ENCODE measurements at regions not wholly inside any gene's neighbourhood (a gene's known extent, or its start where the extent isn't known, plus 50 kb on each side); places are given as distances from the start of the nearest gene placed in this dataset.

GRCh38 chr13:87058786-87059329 is 612.3 kb upstream of the SLITRK5 start:
- H3K4me1 ChIP-seq, result no peaks in the 10 kb centered on the region
- no peak overlapping the region for H3K27ac ChIP-seq
- H3K79me2 ChIP-seq (ENCODE audit: low read depth), result no peaks in the 10 kb centered on the region
- H4K20me1 ChIP-seq (ENCODE audit: low read depth), result no peaks in the 10 kb centered on the region
- Mint-ChIP-seq H3K4me1 (no peaks in the 10 kb centered on the region), H3K4me3 (no peak overlapping the region), H3K9me3 (peaks cover 3% of the 10 kb centered on the region), H3K27me3 (ENCODE audit: insufficient read depth, low read depth) (no peaks in the 10 kb centered on the region), H3K27ac (no peak overlapping the region), H3K36me3 (no peaks in the 10 kb centered on the region)
- no peaks in the 10 kb centered on the region for H3K36me3 ChIP-seq
- TF ChIP-seq EZH2phosphoT487 (IDR thresholded peaks at IDR 0.05) (no peak), EZH2 (IDR thresholded peaks at IDR 0.05) (no peak), CTCF (IDR thresholded peaks at IDR 0.05) (no peak)
- H3F3A ChIP-seq (ENCODE audit: low read depth), result no peaks in the 10 kb centered on the region
- no peak overlapping the region for H3K4me3 ChIP-seq
- no peak overlapping the region for H3K9ac ChIP-seq
- H2AFZ ChIP-seq (replicated peaks), result no peak overlapping the region
- DNase-seq (ENCODE audit: low spot score), result no peak
- H3K4me2 ChIP-seq, result no peak overlapping the region
- no peaks in the 10 kb centered on the region for H3K9me3 ChIP-seq (ENCODE audit: low read depth)
- no peaks in the 10 kb centered on the region for H3K27me3 ChIP-seq

GRCh38 chr13:87078947-87079795 is 592.0 kb upstream of the SLITRK5 start:
- H2AFZ ChIP-seq (replicated peaks), result no peak overlapping the region
- H3K27ac ChIP-seq, result no peak overlapping the region
- no peak overlapping the region for H3K4me3 ChIP-seq
- no peak for DNase-seq (ENCODE audit: low spot score)
- H3K4me1 ChIP-seq, result no peaks in the 10 kb centered on the region
- no peaks in the 10 kb centered on the region for H4K20me1 ChIP-seq (ENCODE audit: low read depth)
- no peaks in the 10 kb centered on the region for H3K27me3 ChIP-seq
- no peaks in the 10 kb centered on the region for H3F3A ChIP-seq (ENCODE audit: low read depth)
- H3K4me2 ChIP-seq, result no peak overlapping the region
- Mint-ChIP-seq H3K9me3 (peaks cover 6% of the 10 kb centered on the region), H3K4me1 (no peaks in the 10 kb centered on the region), H3K27ac (no peak overlapping the region), H3K4me3 (no peak overlapping the region), H3K27me3 (ENCODE audit: insufficient read depth, low read depth) (no peaks in the 10 kb centered on the region), H3K36me3 (no peaks in the 10 kb centered on the region)
- no peak for TF ChIP-seq EZH2 (IDR thresholded peaks at IDR 0.05)
- TF ChIP-seq CTCF (IDR thresholded peaks at IDR 0.05), result no peak
- TF ChIP-seq EZH2phosphoT487 (IDR thresholded peaks at IDR 0.05), result no peak
- H3K36me3 ChIP-seq, result no peaks in the 10 kb centered on the region
- no peaks in the 10 kb centered on the region for H3K9me3 ChIP-seq (ENCODE audit: low read depth)
- no peaks in the 10 kb centered on the region for H3K79me2 ChIP-seq (ENCODE audit: low read depth)
- H3K9ac ChIP-seq, result no peak overlapping the region

- no peak overlapping the region for H3K27ac ChIP-seq
- H3K79me2 ChIP-seq (ENCODE audit: low read depth), result no peaks in the 10 kb centered on the region
- H3K4me1 ChIP-seq, result no peaks in the 10 kb centered on the region
- TF ChIP-seq EZH2phosphoT487 (IDR thresholded peaks at IDR 0.05) (no peak), CTCF (IDR thresholded peaks at IDR 0.05) (no peak), EZH2 (IDR thresholded peaks at IDR 0.05) (no peak)
- H3K27me3 Mint-ChIP-seq (ENCODE audit: insufficient read depth, low read depth), result no peaks in the 10 kb centered on the region
- H3K4me3 Mint-ChIP-seq, result no peak overlapping the region
- H3K4me1 Mint-ChIP-seq, result no peaks in the 10 kb centered on the region
- no peak overlapping the region for H3K4me2 ChIP-seq
- H4K20me1 ChIP-seq (ENCODE audit: low read depth), result no peaks in the 10 kb centered on the region
- no peak overlapping the region for H3K27ac Mint-ChIP-seq
- H3K4me3 ChIP-seq, result no peak overlapping the region
- H3K9ac ChIP-seq, result no peak overlapping the region
- H3K9me3 ChIP-seq (ENCODE audit: low read depth), result no peaks in the 10 kb centered on the region
- H3K9me3 Mint-ChIP-seq, result peaks cover 10% of the 10 kb centered on the region
- no peaks in the 10 kb centered on the region for H3K36me3 Mint-ChIP-seq
- H2AFZ ChIP-seq (replicated peaks), result no peak overlapping the region
- no peaks in the 10 kb centered on the region for H3K27me3 ChIP-seq
- no peaks in the 10 kb centered on the region for H3K36me3 ChIP-seq
- no peak for DNase-seq (ENCODE audit: low spot score)
- no peaks in the 10 kb centered on the region for H3F3A ChIP-seq (ENCODE audit: low read depth)
These were observed 590.9 kb upstream of the SLITRK5 start for GRCh38 chr13:87080100-87080779.

All from neural progenitor cell (in vitro differentiated cells).